Forelimb muscle (tissue), 1 donor: ENCODE measurements at regions not wholly inside any gene's neighbourhood (a gene's known extent, or its start where the extent isn't known, plus 50 kb on each side); places are given as distances from the start of the nearest gene placed in this dataset.
A peak's percentile ranks its signal among the peaks of the same experiment; 100 is the strongest.
"Not testable (repeated sequence)": the region's sequence is repeated elsewhere in the genome, so short reads cannot be mapped to it uniquely, and the experiment has no call there.

ENCODE experiments used
- DNase-seq: peaks from one replicate; pipeline ENCODE4 v3.0.0-alpha.2; 2013; ENCODE audit warnings: low read depth

DNA sequence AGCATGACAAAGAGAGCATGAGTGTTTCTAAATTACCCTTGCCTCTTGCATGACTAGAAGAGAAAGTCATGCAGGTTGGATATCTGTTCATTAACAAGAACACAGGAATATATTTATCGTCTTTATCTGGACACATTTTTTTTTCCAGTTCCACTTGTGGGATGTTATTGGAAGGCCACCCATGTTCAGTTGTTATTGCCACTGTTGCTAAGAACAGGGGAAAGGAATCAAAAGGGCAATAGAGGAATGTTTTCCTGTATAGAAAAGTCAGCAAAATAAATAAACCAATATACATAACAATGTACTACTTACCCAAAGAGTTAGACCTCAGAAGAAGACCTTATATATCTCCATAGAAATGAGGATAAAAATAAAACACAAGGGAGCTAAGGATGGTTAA lies 270.1 kb downstream of the QDPR start:
- DNase-seq, result no peak

GRCh38 chr4:17238633-17239032 lies 273.3 kb downstream of the QDPR start:
- no peak for DNase-seq

- DNase-seq, result no peak
Observed at GRCh38 chr4:17236686-17237085, 275.2 kb downstream of the QDPR start.

GRCh38 chr4:17234678-17235077 lies 277.2 kb downstream of the QDPR start:
- DNase-seq, result no peak

DNA sequence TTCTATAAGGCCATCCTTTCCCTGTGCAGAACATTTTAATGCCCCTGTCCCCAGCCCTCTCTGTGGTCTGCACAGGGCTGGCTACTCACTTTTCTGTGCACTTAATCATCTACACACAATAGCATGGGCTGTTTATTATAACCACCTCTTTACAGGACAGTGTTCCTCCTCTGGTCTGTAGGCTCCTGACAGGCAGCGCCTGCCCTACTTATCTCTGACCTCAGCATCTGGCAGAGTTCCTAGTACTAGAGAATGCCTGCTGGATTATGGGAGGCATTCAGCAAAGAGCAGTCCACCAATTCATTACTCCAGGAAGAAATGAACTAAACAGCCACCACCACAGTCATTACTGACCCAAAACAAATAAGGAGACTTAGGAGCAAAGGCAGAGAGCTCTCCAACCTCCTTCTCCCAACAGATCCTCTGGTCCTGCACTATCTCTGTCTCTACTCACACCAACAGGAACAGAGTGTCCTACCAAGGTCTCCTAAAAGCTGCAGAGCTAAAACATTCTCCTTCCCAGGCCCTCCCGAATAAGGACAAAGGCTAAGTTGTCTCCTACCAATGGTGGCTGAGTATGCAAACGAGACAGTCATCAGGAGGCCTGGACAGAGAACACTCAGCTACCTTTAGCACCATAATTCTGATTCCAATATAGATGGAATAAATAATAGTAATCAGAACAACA lies 279.2 kb downstream of the QDPR start:
- DNase-seq, result no peak

DNA sequence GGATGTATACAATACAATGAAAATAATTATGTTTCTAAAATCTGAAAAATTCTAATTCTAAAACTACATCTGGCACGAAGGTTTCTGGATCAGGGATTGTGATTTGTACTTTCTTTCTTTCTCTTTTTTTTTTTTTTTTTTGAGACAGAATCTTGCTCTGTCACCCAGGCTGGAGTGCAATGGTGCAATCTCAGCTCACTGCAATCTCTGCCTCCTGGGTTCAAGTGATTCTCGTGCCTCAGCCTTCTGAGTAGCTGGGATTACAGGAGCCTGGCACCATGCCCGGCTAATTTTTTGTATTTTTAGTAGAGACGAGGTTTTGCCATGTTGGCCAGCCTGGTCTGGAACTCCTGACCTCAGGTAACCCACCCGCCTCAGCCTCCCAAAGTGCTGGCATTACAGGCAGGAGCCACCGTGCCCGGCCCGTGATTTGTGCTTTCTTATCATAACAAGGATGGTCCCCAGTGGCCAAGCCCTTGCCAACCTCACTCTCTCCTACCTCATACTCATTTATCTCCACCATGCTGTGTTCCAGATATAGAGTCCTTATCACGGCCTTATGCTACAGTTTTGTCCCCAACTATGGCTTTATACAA lies 279.9 kb downstream of the QDPR start:
- DNase-seq, result not testable (repeated sequence)

GRCh38 chr4:17230727-17231126 lies 281.2 kb downstream of the QDPR start:
- no peak for DNase-seq

DNA sequence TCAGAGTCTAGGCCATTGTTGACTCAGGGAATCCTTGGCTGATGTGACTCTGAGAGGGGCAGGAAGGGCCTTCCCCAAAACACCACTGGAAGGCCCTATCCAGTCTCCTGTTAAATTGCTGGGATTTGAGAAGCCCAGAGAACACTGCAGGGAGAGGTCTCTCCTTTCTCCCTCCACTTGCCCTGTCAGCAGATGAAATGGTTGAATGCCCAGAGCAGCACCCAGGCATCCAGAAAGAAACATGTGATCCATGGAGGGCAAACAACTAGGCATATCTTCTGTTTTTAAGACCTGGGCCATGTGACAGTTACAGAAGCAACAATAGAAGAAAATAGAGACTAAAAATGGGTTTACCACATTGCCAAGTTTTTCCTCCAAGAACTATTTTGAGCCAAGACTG lies 291.1 kb downstream of the QDPR start:
- no peak for DNase-seq

- DNase-seq, result peak; percentile 49
Observed at GRCh38 chr4:17218786-17219185, 293.1 kb downstream of the QDPR start.

GRCh38 chr4:17206829-17207801 lies 304.8 kb downstream of the QDPR start:
- DNase-seq, result no peak

DNA sequence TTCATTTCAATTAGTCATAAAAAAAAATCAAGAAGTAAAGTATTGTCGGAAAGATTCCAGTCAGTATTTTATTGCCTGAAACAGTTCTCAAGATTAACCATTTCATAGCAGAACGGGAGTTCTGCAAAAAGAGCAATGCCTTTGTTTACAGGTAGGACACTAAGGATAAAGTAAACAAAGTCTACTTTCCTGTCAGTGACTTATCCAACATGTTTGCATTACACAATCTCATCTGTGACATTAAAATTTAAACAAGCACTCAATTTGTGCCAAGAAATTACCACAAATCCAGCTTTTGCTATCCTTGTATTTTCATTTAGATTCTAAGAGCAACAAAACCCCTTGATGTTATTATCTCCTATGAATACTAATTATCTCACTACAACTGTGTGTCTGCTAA lies 306.5 kb upstream of the LDB2 start:
- no peak for DNase-seq

DNA sequence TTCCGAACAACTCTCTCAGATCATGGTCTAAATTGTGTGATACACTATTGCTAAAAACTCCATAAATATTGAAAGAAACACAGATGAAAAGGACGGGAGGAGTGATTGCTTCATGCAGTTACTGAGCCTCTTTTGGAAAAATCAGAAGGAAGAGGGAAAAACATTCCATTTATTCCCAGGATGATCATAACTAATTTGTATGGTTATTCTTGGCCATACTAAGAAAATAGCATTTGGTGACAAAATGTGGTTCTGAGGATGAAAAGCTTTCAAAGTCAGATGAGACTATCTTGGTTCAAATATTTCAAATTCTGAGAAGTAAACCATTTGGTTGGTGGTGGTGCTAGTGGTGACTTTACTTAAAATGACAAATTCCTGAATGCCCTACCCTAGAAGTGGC lies 305.4 kb upstream of the LDB2 start:
- DNase-seq, result no peak

GRCh38 chr4:17197070-17197469 lies 298.6 kb upstream of the LDB2 start:
- no peak for DNase-seq

GRCh38 chr4:17195461-17196275 lies 297.2 kb upstream of the LDB2 start:
- DNase-seq, result no peak

GRCh38 chr4:17194586-17194985 lies 296.1 kb upstream of the LDB2 start:
- DNase-seq, result no peak

- DNase-seq, result no peak
Observed at GRCh38 chr4:17189759-17190158, 291.3 kb upstream of the LDB2 start.

GRCh38 chr4:17189401-17189720 lies 290.9 kb upstream of the LDB2 start:
- DNase-seq, result peak; percentile 88

- DNase-seq, result peak; percentile 83
Observed at GRCh38 chr4:17188547-17189400, 290.3 kb upstream of the LDB2 start.

GRCh38 chr4:17188125-17188524 lies 289.7 kb upstream of the LDB2 start:
- peak; percentile 52 for DNase-seq

GRCh38 chr4:17187003-17187402 lies 288.6 kb upstream of the LDB2 start:
- DNase-seq, result no peak

- no peak for DNase-seq
Observed at GRCh38 chr4:17182888-17183287, 284.4 kb upstream of the LDB2 start.
